A204.1 (cell line): ENCODE measurements at regions not wholly inside any gene's neighbourhood (a gene's known extent, or its start where the extent isn't known, plus 50 kb on each side); places are given as distances from the start of the nearest gene placed in this dataset.

Experiments
- FAIRE-seq: peaks from 2 replicates; lab custom pipeline; 2012; peaks lifted over from hg19 to GRCh38; lab: Jason Lieb, UNC

DNA sequence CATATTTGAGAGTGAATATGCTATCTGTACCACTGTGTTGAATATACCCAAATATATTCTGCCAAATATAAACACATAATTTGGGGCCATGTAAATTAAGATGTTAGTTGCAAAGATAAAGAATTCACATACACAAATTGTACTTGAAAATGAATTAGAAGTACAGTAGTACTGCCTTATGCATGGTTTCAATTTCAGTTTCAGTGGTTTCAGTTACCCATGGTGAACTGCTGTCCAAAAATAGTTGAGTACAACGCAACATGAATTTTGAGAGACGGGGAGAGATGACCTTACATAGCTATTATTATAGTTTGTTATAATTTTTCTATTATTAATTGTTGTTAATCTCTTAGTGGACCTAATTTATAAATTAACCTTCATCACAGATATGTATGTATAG lies 1313.0 kb upstream of the FAM98A start:
- no peak for FAIRE-seq

DNA sequence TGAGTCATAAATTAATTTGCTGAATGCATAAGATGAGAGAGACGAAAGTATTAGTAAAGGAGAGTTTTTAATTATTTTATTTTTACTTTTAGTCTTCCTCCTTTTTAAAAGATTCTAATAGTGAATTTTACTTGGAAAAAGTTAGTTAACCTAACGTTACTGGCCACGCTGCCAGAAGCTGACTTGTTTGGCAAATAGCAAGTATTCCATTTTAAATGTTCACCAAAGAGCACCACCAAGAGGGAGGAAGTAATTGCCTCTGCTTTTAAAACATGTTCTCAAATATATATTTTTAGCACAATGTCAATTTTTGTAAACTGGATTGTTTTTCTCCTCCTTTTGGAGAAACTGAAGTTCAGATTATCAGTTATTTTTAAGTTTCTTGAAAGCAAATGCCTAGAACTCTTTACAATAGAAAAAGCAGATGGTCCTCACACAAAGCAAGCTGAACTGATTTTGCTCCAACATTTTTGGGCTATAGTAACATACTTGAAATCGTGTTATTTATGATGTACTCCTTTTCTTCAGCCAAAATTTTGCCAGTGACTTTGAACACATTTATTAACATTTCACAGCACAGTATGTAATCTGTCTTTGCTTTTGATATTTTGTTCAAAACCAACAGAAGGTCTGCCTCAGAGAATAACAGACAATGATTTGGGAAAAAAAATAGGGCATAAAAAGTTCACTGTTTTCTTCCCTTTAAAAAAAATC lies 1311.0 kb upstream of the FAM98A start:
- FAIRE-seq = no peak

DNA sequence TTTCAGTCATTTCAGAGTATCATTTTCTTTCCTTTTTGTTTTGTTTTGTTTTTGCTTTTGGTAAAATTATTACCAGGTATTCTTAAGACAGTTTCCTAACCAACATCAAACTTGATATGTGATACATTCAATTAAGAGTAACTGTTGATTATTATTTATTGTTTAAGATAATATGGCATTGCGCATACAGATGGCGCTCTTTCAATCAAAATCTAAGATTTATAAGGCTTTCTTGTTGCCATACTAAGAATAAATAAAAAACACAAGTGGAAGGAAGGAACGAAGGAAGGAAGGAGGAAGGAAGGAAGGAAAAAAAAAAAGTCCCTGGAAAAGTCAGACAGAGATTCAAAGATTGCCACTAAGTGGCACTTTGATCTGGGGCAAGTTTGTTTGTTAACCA lies 1308.7 kb upstream of the FAM98A start:
- no peak for FAIRE-seq

DNA sequence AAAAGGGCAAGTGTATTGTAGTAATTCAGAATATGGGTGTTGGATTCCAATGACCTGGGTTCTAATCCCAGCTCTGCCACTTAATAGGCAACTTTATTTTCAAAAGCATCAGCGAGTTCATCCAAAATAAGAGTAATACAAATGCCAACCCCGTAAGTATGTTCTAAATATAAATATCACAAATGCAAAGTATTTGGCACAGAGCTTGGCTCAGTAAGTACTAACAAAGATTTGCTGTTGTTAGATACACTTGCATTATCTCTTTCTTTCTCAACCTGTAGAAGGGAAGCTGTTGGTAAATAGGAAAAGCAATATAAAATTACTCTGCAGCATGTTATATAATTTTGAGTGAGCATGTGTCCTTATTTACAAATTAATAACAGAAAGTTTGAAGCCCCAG lies 1302.6 kb upstream of the FAM98A start:
- no peak for FAIRE-seq

DNA sequence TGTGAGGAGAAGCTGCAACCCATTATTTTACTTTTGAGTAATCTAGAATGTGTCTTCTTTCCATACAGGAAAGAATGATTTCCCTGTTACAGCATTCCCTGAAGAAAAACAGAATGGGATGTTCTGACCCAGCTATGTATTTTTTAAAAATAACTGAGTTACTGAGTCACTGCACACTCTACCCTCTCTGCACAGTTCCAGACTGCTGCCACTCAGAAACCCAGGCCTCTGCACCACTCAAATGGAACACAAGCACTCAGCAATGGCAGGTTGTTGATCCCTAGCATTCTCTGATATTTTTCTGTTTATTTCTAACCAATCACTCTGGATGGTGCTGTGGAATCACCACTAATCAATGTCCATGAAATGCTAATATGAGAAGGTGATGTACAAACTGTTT lies 1300.0 kb upstream of the FAM98A start:
- FAIRE-seq = no peak

DNA sequence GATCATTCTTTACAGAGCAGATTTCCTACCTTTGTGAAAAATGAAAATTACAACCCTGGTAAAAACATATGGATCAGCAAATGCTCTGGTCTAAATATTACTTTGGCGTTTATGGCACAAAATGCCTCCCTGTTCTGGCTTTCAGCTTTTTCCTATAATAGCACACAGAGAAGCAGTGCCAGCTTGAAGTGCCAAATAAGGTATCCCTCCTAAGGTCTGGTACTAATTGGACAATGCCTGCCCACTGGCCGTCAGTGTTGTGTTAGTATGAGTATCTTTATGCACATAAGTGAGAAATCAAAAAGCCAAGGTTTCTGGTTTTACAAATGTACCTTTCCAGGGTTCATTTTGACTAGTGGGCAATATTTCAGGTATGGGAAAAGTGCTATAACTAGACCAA lies 1293.7 kb upstream of the FAM98A start:
- no peak for FAIRE-seq

DNA sequence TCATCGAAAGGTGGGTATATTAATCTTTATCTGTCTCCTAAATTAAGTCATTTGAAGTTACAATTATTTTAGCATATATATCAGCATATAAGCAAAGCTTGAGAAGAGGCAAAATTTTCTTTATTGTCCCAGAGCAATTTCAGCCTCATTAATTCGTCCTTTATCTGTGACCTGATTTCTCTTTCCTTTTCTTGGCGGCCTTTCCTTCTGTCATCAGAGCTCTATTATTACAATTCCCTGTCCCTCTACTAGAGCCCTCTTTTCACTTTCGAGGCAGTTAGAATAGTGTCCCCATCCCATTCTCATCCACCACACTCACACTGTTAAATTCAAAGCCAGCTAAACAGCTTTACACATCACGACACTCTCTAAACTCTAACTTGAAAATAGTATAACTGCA lies 1293.2 kb upstream of the FAM98A start:
- FAIRE-seq = no peak

DNA sequence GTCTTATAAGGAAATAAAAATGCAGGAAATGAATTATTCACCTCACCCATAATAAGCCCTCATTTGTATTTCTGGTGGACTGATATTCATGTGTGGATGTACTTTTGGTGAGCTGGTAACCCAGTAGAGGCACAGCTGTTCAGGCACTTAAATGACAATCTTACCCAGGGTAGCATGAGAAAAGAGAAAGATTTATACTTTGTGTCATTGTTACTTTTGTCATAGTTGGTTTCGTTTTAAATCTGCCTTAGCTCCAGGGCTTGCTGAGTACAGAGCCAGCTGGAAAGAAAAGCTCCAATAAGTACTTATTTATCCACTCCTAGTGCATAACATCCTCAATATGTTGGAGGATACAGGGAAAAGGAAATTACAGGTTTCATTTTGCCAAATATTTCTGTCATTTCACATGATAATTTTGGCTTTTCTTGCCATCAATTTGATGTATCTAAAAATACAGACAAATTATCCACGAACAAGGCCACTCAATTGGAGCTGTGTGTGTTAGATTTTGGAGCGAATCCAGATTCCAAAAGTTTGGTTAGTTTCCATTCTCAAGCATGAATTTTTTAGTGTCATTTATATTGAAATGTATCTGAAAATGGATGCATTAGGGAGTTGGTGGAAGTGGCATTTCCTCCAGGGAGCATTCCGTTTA lies 1276.1 kb upstream of the FAM98A start:
- FAIRE-seq = no peak

DNA sequence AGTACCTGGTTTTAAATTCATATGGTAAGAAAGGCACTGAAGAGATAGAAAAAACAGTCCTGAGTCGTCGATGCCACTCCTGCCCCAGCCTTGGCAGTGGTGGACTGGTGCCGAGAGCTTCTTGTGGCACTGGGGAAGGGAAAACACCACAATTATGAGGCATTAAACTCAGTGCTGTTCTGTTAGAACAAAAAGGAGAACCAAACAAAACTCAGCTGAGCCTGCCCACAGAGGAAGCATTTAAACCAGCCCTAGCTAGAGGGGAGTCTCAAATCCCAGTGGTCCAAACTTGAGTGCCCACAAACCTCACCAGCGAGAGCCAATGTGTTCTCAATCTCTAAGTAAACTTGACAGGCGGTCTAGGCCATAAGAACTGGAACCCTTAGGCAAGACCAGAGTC lies 1254.5 kb upstream of the FAM98A start:
- no peak for FAIRE-seq

DNA sequence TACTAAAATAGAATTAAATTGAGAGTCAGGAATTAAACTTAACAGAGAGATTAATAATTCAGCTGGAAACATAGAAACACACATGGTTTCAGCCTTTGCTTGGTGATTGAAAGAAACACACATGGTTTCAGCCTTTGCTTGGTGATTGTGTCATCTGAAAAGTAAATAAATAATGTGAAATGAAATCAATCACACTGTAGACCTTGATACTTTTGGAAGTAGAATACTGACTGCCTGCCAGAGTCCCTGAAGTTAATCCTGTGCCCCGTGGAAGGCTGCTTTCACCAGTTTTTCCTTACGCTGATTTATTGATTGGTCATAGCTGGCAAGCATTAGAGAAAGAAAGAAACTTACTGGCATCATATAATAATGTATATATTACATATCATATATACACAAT lies 1252.7 kb upstream of the FAM98A start:
- no peak for FAIRE-seq

DNA sequence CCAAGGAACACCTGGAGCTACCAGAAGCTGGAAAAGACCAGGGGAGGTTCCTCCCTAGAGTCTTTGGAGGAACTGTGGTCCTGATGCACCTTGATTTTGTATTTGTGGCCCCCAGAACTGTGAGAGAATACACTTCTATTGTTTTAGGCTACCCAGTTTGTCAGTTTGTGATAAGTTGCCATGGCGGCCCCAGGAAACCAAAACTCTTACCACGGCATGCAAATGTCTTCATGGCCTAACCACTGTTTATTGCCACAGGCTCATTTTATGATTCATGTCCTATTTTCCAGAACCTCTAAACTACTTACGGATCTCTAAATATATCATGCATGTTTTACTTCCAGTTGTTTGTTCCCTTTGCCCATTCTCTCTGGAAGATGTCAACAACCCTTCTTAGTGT lies 1250.7 kb upstream of the FAM98A start:
- FAIRE-seq = no peak

DNA sequence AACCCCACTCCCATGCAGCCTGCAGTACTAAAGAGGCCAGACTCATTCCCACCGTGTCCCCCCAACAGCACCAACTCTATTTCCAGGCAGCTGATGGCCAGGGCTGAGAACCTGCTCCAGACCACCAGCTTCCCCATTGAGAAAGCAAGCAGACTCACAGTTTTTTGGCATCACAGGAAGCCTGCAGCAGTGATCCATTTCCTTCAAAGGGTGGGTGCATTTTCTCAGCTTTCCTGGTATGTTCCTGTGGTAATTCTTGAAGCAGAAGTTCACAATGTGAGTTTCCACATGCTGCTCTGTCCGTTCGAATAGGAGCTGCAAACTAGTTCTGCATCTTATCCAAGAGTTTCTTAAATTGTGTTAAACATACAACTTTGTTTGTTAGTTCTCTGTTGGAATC lies 1249.6 kb upstream of the FAM98A start:
- no peak for FAIRE-seq

DNA sequence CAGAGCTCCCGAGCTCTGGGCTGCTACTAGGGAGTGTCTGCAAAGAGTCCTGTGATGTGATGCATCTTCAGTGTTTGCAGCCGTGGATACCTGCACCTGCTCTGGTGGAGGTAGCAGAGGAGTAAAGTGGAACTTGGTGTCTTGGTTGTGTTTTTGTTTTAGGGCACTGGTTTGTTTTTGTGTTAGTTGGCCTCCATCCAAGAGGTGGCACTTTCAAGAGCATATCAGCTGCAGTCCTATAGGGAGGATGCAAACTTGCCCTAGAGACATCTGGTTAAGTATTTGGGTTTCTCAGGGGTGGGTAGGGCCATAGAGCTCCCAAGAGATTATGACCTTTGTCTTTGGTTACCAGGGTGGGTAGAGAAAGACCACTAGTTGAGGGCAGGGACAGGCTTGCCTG lies 1249.0 kb upstream of the FAM98A start:
- FAIRE-seq = no peak

DNA sequence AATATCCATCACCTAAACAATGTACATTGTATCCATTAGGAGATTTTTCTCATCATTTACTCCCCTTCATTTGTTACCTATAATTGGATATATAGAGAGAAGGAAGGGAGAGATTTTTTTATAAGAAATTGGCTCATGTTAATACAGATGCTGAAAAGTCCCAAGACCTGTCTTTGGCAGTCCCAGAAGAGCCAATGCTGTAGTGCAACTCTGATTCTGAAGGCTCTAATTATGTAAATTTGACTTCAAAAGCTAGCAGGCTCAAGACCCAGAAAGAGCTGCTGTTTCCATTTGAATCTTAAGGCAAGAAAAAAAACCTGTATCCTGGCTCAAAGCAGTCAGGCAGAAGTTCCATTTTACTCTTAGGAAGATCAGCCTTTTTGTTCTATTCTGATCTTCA lies 1245.5 kb upstream of the FAM98A start:
- no peak for FAIRE-seq

DNA sequence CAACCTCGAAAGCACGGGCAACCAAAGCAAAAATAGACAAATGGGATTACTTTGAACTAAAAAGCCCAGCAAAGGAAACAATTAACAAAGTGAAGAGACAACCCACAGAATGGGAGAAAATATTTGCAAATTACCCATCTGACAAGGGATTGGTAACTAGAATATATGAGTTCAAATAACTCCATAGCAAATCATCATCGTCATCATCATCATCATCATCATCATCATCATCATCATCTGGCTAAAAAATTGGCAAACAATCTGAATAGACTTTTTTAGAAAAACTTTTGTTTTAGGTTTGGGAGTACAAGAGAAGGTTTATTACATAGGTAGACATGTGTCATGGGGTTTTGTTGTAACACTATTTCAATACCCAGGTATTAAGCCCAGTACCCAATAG lies 1239.3 kb upstream of the FAM98A start:
- no peak for FAIRE-seq

DNA sequence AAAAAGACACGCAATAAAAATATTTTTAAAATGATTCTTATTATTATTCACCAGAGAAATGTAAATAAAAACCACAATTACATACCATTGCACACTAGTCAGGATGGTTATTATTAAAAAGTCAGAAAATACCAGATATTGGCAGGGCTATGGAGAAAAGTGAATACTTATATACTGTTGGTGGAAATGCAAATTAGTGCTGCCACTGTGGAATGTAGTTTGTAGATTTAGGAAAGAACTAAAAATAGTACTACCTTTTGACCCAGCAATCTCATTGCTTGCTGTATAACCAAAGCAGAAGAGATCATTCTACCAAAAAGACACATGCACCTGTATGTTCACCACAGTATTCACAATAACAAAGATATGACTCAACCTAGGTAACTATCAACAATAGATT lies 1237.3 kb upstream of the FAM98A start:
- FAIRE-seq = no peak

DNA sequence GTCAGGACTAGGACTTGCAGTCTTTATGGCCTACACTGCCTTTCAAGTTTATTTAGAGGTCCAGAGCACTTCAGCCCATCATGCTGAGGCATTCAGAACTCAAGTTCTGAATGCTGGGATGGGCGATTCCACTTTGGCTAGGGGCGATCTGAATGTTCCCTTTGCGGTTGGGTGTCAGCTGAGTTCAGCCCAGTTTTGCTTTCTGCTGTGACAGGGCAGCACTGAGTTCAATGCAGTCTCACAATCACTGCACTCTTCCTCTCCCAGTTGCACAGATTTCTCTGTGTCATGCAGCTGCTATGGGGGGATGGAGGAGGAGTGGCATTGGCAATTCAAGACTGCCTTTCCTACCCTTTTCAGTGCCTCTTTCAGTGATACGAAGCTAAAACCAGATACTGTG lies 1232.0 kb upstream of the FAM98A start:
- FAIRE-seq = no peak

DNA sequence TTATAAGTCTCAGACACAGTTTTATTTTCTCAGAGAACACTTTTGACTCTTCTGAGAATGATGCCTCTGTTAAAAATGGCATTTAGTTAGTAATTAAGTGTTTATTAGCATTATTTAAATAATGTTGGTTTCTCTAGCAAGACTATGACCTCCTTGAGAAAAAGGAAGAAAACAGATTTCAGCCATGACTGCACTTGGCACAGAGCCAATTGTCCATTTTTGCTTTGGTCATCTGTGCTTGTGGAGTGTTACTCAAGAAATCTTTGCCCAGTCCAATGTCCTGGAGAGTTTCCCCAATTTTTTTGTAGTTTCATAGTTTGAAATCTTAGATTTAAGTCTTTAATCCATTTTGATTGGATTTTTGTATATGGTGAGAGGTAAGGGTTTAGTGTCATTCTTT lies 1229.4 kb upstream of the FAM98A start:
- FAIRE-seq = no peak

DNA sequence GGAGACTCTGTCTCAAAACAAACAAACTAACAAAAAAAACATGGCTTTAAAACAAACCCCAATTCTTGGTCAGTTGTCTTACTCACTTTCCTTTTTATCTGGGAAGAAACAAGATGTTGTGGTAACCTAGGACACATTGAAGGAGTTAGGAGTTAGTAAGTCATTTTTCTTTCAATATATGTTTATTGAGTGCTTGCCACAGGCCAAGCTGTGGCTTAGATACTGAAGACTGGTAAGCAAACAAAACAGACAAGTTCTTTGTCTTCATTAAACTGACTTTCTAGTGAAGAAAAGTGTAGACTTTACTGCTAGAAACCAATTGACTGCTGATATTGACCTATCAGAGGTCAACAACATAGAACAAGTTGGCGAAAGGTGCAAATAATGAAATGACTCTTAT lies 1228.3 kb upstream of the FAM98A start:
- no peak for FAIRE-seq

DNA sequence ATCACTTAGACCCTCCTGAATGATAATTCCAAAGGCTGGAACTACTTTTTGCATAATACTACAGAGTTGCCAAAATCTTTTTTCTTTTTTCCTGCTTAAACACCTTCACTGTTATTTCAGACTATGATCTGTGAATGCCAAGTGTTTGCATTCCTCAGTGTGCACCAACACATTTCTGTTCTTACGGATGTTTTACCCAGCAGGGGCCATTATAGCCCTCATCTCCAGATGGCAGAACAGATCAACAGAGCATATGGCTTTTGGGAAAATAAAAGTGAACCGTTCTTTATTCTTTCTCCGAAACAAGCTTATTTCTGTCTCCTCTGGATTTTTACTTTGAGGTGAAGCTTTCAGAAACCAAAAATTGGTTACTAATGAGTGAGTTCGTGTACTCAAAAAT lies 1226.6 kb upstream of the FAM98A start:
- no peak for FAIRE-seq

DNA sequence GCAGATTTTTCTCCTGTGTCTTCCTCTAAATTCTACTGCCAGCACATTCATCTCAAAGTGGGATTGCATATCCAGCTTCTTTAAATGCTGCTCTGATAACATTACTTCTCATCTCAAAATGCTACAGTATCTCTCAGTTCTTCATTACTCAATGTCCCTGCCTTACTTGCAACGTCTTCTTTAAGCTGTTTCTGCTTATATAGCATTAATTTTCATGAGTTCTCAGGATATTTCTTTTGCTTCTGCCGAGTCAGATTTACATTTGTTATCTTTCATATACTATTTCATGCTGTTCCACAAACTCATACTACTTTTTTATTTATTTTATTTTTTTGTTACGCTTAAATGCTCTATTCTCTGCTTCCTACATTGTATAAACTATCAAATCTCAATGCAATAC lies 1223.5 kb upstream of the FAM98A start:
- no peak for FAIRE-seq

DNA sequence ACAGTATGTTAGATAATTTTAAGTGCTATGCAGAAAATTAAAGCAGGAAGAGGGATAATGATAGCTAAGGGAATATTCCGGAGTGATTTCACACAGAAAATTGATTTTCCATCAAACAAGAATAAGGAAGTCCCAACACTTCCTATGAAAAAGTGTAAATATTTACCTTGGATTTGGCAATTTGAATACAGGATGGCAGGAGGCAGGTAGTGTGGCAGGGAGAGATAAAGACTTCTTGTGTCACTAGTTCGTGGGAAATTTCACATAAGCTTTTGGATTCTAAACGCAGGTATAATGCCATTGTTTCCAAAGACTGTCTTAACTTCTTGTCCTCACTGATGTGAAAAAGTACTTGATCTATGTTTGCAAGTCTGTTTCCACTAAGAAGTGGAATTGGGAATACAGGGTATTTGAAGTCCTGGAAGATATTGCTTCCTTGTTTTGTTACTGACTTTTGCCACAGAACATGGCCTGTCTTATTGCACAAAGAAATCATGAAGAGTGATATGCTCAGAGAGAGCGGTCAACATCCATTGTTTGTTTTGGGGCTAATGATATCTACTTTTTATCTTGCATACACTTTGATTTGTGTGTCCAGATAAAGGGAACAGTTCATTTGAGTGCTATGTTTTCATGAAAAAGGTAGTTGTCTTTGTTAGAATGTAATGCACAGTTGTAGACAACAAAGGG lies 1216.1 kb upstream of the FAM98A start:
- no peak for FAIRE-seq

DNA sequence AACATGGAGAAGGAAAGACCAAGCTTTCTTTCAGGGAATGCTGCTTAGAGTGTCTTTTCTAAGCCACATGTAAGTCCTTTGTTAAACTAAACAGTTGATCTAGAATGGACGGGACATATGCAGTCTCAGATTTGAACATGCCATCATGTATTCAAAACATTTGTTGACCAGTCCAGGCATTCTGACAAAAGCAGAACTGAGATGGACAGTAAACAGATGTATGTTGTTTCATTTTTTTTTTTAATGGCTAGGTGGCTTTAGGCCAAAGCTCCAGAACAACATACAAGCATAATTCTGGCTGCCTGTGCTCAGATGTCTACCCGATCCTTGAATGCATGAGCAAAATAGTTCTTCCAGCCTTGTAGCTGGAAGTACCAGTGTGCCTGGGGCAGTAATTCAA lies 1211.4 kb upstream of the FAM98A start:
- FAIRE-seq = no peak

DNA sequence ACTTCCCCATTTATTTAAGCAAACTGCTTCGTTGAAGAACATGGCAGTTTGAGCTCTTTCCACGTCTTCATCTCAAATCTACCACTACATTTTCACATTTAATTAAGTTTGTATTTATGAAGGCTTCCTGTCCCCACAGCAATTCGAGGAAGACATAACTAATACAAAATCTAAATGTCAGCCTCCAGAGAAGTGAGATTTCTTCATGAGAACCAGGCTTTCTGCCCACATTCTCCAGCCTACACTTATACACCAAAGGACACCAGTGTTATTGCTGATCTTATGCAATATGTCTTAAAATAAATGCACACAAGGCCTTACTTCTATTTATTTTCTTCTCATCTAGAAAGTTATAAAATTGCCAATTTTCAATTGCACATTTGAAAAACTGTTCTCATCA lies 1209.3 kb upstream of the FAM98A start:
- FAIRE-seq = no peak
